ENCODE measurements at regions not wholly inside any gene's neighbourhood (a gene's known extent, or its start where the extent isn't known, plus 50 kb on each side); places are given as distances from the start of the nearest gene placed in this dataset.

DNA sequence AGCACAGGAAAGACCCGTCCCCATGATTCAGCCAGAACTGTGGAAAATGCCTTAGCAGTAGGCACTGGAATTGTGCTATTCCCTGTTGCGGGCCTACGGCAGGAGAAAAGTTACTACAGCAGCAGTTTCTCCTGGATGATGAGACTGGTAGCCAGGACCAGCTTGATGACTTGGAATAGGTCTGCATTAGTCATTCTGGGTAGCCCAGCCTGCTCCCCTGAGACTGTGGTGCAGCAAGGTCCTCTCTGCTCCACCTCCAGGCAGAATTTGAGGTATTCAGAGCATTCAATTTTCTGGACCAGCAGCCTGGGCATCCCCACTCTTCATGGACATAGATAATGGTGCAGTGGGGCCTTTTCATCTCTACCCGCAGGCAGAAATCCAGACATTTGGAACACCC lies 490.0 kb downstream of the SH2D4B start:
- TF ChIP-seq, protein P1, sequence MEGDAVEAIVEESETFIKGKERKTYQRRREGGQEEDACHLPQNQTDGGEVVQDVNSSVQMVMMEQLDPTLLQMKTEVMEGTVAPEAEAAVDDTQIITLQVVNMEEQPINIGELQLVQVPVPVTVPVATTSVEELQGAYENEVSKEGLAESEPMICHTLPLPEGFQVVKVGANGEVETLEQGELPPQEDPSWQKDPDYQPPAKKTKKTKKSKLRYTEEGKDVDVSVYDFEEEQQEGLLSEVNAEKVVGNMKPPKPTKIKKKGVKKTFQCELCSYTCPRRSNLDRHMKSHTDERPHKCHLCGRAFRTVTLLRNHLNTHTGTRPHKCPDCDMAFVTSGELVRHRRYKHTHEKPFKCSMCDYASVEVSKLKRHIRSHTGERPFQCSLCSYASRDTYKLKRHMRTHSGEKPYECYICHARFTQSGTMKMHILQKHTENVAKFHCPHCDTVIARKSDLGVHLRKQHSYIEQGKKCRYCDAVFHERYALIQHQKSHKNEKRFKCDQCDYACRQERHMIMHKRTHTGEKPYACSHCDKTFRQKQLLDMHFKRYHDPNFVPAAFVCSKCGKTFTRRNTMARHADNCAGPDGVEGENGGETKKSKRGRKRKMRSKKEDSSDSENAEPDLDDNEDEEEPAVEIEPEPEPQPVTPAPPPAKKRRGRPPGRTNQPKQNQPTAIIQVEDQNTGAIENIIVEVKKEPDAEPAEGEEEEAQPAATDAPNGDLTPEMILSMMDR (IDR thresholded peaks at IDR 0.05): no peak
- no peak for TF ChIP-seq POLR2A (IDR thresholded peaks at IDR 0.05)
- TF ChIP-seq EP300 (IDR thresholded peaks at IDR 0.05): no peak
